Non-pigmented ciliary epithelial cell (primary cell): ENCODE measurements at regions not wholly inside any gene's neighbourhood (a gene's known extent, or its start where the extent isn't known, plus 50 kb on each side); places are given as distances from the start of the nearest gene placed in this dataset.
A peak's percentile ranks its signal among the peaks of the same experiment; 100 is the strongest.

Experiments
- DNase-seq: peaks from one replicate; pipeline ENCODE4 v3.0.0-alpha.2; 2010; ENCODE audit warnings: low read depth

DNA sequence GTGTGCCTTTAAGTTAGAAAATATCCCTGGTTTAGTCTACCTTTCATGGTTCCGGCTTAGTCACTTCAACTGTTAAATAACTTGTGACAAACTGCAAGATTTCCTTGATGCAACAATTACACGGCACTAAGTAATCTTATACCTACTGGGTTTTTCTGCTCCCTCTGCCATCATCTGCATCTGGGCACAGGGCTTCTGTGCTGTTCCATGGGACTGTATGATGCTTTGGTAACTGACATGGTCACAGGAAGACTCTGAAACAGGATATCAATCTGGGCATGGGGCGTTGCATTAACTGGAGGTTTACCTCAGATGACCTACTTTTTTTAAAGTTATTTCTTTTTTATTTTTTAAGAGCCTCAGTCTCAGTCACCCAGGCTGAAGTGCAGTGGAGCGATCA is 365.4 kb downstream of the SS18 start:
- DNase-seq, result no peak

DNA sequence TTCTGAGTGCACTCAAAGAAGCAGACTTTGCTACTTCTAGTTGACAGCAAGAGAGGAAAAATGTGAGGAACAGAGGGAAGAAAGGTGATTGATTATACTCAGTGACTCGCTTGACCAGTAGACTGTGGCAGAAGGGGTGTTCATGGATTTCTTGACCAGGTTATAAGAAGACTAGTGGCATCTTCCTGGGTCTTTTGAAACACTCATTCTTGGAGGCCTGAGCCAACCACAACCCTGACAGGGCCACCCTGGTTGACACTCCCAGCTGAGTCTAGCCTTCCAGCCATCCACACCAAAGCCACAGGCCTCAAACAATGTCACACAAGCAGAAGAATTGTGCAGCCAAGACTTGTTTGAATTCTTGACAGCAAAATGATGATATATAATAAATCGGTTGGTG is 366.3 kb downstream of the SS18 start:
- no peak for DNase-seq

- no peak for DNase-seq
Measured at GRCh38 chr18:25713103-25713502, 361.1 kb upstream of the ZNF521 start.

- DNase-seq, result no peak
Measured at GRCh38 chr18:25710981-25711380, 359.0 kb upstream of the ZNF521 start.

DNA sequence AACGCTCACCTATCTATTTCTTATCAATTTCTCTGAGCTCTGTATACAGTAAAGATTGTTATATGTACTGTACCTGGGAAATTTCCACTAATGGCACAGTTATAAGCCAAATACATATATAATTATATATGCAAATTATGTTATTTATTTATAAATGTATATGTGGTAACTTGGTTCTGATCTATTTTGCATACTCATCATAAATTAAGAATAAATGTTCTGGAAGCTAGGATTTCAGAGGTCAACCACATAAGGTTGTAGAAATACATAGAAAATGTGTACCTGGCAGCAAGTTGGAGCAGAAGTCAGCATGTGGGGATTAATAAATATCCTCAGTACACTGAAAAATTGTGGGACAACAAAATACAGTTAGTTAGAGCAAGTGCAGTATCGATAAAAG is 353.7 kb upstream of the ZNF521 start:
- DNase-seq, result no peak

- no peak for DNase-seq
Measured at GRCh38 chr18:25704494-25704893, 352.5 kb upstream of the ZNF521 start.

- DNase-seq, result no peak
Measured at GRCh38 chr18:25704071-25704470, 352.1 kb upstream of the ZNF521 start.

DNA sequence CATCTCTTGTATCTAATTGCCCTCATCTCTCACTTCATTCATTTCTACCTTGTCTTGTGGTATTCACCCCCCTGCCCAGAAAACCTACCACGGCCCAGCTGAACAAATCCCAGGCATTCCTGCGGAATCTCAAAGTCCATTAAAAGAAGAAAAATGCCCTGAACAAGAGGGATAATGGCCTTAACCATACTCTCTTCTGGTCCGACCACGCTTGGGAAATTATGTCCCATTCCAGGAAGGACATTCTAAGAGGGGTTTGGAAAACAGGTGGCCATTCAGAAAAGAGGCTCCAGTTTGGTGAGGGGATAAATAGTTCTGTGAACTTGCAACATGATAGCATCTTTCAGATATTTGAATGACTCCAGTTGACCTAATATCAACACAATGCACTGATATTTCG is 349.9 kb upstream of the ZNF521 start:
- no peak for DNase-seq

DNA sequence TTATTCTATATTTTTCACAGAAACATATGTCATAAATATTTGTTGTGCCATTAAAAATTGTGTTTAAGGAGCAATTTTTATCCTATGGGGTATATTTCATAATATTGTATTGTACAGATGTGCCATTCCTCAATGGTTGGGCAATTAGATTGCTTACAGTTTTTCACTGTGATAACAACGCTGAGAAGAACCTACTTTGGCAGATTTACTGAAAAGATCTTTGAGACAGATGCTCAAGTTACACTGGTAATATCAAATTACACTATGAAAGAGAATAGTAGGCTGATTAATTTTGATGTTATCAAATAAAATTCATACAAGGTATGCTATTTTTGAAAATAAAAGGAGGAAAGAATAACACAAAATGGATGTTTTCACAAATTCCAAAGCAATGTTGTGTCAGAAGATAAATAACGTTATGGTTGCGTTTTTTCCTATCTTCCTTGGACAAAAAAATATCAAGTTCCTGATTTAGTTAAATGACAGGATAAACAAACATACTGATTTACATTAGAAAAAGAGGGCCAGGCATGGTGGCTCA is 335.1 kb upstream of the ZNF521 start:
- no peak for DNase-seq

DNA sequence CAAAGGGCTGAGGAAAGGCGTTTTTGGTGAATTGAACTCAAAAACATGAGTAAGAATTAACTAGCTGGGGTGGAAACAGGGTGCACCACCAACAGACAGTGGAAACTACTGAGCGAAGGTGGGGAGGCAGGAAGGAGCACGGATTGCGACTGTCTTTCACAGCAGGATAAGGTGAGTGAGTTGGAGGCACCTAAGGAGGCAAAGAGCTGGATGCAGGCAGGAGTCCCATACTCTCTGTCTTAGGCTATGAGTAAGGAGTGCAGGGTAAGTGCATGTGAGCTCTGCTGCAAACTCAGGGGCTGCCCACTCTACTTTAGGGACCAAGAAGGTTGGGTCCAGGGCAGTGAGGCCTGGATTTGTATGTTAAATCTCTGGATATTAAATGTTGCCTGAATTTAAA is 333.1 kb upstream of the ZNF521 start:
- DNase-seq, result no peak

- no peak for DNase-seq
Measured at GRCh38 chr18:25679491-25679890, 327.5 kb upstream of the ZNF521 start.

DNA sequence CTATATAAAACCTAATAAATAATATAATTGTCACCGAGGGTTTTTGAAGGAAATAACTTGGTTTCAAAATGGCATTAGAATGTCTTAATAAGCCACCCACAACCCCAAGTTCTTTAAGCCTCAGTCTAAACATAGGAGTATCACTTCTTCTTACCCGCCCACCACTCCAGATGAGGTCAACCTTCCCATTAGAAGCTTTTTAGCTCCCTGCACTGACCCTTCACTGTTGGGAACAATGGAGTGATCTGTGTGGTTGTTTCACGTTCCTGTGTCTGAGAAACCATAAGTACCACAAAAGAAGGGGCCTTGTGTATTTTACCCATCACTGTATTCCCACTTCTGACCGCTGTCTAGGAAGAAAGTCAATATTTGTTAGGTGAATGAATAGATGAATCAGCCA is 326.3 kb upstream of the ZNF521 start:
- no peak for DNase-seq

- no peak for DNase-seq
Measured at GRCh38 chr18:25675123-25675850, 323.3 kb upstream of the ZNF521 start.

DNA sequence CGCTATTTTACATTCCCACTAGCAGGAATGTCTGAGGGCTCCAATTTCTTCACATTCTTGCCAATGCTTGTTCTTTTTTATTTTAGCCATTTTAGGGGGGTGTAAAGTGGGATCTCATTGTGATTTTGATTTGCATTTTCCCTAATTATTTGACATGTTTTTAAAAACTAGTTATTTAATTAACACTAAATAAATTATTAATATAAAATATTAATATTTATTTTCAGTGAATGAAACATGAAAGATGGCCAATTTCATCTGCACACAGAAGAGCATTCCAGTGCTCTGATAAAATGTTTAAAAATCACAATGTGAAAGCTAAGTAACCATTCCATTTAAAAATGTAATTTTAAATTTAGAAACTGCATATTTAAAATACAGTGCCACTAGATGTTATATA is 322.2 kb upstream of the ZNF521 start:
- DNase-seq, result no peak

GRCh38 chr18:25672490-25672889 is 320.5 kb upstream of the ZNF521 start:
- no peak for DNase-seq

DNA sequence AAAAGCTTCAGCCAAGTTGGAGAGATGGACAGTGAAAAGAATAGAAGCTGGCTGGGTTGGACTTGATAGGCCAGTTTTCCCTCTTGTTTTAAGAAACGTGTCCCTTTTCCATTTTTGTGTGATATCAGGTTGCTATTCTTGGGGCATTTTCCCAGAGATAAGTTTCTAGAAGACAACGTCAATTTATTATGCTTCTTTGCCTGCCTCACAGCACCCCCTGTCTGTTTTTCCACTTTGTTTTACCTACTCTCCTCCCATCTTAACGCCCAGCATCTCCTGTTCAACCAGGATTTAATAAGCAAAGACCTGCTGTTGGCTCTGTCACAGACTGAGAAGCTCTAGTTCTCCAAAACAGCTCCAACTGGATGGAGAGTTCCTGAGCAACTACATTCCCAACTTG is 317.8 kb upstream of the ZNF521 start:
- DNase-seq, result no peak

DNA sequence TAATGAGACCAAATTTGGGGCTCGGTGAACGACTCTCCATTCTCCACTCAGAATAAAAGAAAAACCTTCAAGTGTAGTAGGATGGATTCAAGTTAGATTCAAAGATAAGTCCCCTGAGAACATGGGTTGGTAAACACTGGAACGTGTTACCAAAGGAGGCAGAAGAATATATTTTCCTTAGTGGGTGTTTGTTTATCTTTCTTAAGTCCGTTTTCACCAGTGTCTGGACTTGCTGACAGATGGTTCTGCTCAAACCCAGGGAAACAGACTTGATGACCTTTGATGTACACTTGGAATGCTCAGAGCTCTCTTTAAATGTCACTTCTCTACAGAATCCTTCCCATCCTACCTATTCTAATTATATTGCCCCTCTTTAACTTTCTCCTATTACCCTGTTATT is 310.3 kb upstream of the ZNF521 start:
- DNase-seq, result no peak

GRCh38 chr18:25661831-25662230 is 309.9 kb upstream of the ZNF521 start:
- DNase-seq, result no peak

DNA sequence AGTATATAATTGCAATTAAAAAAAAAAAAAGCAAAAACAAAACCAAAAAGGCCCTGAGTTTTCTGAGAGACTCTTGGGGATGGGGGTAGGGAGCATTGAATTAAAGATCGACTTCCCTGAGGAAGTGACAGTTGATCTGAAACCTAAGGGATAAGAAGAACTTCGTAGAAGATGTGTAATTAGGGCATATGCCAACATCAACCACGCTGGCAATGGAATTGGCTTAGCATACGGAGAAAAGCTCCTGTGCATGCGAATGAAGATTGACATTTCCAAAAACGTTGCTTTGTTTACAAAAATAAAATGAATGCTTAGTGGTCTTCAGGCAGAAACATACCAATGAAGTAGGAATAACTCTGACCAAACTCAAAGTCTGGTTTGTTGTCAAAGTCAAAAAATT is 307.6 kb upstream of the ZNF521 start:
- DNase-seq, result no peak

GRCh38 chr18:25658476-25658875 is 306.5 kb upstream of the ZNF521 start:
- no peak for DNase-seq

DNA sequence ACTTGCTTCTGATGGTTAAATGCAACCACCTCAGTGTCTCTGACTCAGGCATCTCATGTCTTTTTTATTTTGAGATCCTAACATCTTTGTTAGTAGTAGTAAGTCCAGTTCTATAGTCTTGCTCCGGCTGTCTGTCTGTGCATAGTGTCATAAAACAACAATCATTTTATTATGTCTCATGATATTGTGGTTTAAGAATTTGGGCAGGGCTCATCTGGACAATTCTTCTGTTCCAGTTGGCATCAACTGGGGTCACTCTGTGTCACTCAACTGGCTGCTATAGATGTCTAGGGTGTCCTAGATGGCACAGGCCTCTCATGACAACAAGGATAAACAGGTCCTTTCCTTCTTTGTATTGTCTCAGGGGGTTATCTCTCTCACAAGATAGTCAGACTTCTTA is 299.6 kb upstream of the ZNF521 start:
- no peak for DNase-seq

DNA sequence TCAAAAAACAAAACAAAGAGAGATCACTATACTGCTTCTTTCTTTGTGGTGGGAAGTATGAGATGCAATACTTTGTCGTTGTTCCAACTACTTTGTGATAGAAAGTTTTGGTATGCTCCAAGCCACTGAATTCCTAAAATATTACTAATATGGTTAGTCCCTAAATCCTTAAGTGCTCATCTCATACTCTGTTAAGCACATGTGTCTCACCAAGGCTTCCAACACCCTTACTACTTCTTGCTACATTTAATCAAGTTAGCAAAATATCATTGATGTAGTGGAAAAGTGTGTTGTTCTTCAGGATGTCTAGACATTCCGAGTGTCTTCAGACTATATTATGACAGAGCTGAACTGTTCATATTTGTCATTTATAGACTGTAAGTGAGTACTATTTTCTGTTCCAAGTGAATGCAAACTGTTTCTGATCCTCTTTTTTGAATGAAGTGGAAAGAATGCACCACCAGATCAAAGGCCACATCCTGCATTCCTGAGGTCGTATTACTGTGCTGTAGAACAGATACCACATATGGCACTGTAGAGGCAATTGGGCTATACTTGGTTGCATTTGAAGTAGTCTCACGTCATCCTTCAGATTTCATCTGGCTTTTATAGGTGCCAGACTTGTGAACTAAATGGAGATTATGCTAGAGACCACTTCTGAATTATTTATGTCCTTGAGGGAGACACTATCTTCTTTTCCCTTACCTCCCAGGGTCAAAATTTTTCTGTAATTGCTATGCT is 298.4 kb upstream of the ZNF521 start:
- DNase-seq, result peak; percentile 95

DNA sequence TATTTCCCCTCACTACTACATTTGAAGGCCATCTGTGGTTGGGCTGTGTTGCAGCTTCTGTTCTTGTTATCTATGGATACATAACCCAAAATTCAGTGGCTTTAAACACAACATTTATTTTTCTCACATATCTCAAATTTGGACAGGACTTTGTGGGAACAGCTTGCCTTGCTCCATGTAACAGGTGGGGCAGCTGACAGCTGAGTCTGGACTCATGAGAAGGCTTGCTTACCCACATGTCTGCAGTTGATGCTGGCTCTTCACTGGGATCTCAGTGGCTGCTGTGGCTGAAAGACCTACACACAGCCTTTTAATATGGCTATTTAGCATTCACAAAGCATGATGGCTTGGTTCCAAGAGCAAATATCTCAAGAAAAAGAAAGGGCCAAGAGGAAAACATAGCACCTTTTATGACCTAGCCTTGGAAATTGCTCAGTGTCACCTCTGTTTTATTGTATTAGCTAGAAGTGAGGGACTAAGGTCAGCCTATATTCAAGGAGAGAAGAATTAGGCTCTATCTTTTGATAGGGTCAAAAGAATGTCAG is 296.8 kb upstream of the ZNF521 start:
- DNase-seq, result no peak
